ENCODE measurements at regions not wholly inside any gene's neighbourhood (a gene's known extent, or its start where the extent isn't known, plus 50 kb on each side); places are given as distances from the start of the nearest gene placed in this dataset.

- H3K27ac Mint-ChIP-seq, result no peak overlapping the region
- no peaks in the 10 kb centered on the region for H3K36me3 Mint-ChIP-seq (ENCODE audit: insufficient read depth)
- peaks cover 5 to 11% of the 10 kb centered on the region in 2 donors for H3K27me3 Mint-ChIP-seq
- H3K9me3 Mint-ChIP-seq, result no peaks in the 10 kb centered on the region
- no peak for ATAC-seq (replicated peaks)
- H3K4me1 Mint-ChIP-seq (ENCODE audit: low read depth in 2 of 2), result no peaks in the 10 kb centered on the region
- H3K4me3 Mint-ChIP-seq, result no peak overlapping the region
- no peak for DNase-seq
Observed at GRCh38 chr2:204061241-204061640, 124.7 kb downstream of the ICOS start.

- H3K36me3 Mint-ChIP-seq (ENCODE audit: insufficient read depth), result no peaks in the 10 kb centered on the region
- no peak overlapping the region for H3K4me3 Mint-ChIP-seq
- DNase-seq, result no peak
- H3K4me1 Mint-ChIP-seq (ENCODE audit: low read depth in 2 of 2), result no peaks in the 10 kb centered on the region
- ATAC-seq (replicated peaks), result no peak
- H3K9me3 Mint-ChIP-seq, result no peaks in the 10 kb centered on the region
- no peak overlapping the region for H3K27ac Mint-ChIP-seq
- H3K27me3 Mint-ChIP-seq, result peaks cover 5 to 18% of the 10 kb centered on the region in 2 donors
Observed at GRCh38 chr2:204064119-204064518, 127.6 kb downstream of the ICOS start.

- no peaks in the 10 kb centered on the region for H3K9me3 Mint-ChIP-seq
- peaks cover 11 to 18% of the 10 kb centered on the region in 2 donors for H3K27me3 Mint-ChIP-seq
- H3K4me1 Mint-ChIP-seq (ENCODE audit: low read depth in 2 of 2), result no peaks in the 10 kb centered on the region
- no peaks in the 10 kb centered on the region for H3K36me3 Mint-ChIP-seq (ENCODE audit: insufficient read depth)
- H3K27ac Mint-ChIP-seq, result no peak overlapping the region
- DNase-seq (no peak), ATAC-seq (replicated peaks) (no peak)
- H3K4me3 Mint-ChIP-seq, result no peak overlapping the region
Observed at GRCh38 chr2:204065566-204065965, 129.0 kb downstream of the ICOS start.

GRCh38 chr2:204066051-204066450 is 129.5 kb downstream of the ICOS start:
- Mint-ChIP-seq H3K4me1 (ENCODE audit: low read depth in 2 of 2) (no peaks in the 10 kb centered on the region), H3K9me3 (no peaks in the 10 kb centered on the region), H3K27me3 (peaks cover 11 to 18% of the 10 kb centered on the region in 2 donors), H3K4me3 (no peak overlapping the region), H3K36me3 (ENCODE audit: insufficient read depth) (no peaks in the 10 kb centered on the region), H3K27ac (no peak overlapping the region)
- no peak for DNase-seq
- no peak for ATAC-seq (replicated peaks)

GRCh38 chr2:204069804-204070203 is 133.2 kb downstream of the ICOS start:
- Mint-ChIP-seq H3K27me3 (peaks cover 21 to 26% of the 10 kb centered on the region in 2 donors), H3K4me3 (no peak overlapping the region), H3K36me3 (ENCODE audit: insufficient read depth) (no peaks in the 10 kb centered on the region), H3K9me3 (no peaks in the 10 kb centered on the region), H3K27ac (no peak overlapping the region), H3K4me1 (ENCODE audit: low read depth in 2 of 2) (no peaks in the 10 kb centered on the region)
- ATAC-seq (replicated peaks) (no peak), DNase-seq (no peak)

- Mint-ChIP-seq H3K36me3 (ENCODE audit: insufficient read depth) (no peaks in the 10 kb centered on the region), H3K4me3 (no peak overlapping the region), H3K27ac (no peak overlapping the region), H3K27me3 (peaks cover 8 to 21% of the 10 kb centered on the region in 2 donors), H3K9me3 (no peaks in the 10 kb centered on the region), H3K4me1 (ENCODE audit: low read depth in 2 of 2) (no peaks in the 10 kb centered on the region)
- ATAC-seq (replicated peaks) (peak; percentile 48), DNase-seq (peak; percentile 23 to 38 (median 32))
Observed at GRCh38 chr2:204072443-204073324, 136.1 kb downstream of the ICOS start.

GRCh38 chr2:204074456-204074855 is 137.9 kb downstream of the ICOS start:
- Mint-ChIP-seq H3K27ac (no peak overlapping the region), H3K4me1 (ENCODE audit: low read depth in 2 of 2) (no peaks in the 10 kb centered on the region), H3K9me3 (no peaks in the 10 kb centered on the region), H3K4me3 (no peak overlapping the region), H3K36me3 (ENCODE audit: insufficient read depth) (no peaks in the 10 kb centered on the region), H3K27me3 (peaks cover 8 to 21% of the 10 kb centered on the region in 2 donors)
- no peak for ATAC-seq (replicated peaks)
- no peak for DNase-seq

GRCh38 chr2:204078003-204078698 is 141.6 kb downstream of the ICOS start:
- Mint-ChIP-seq H3K9me3 (no peaks in the 10 kb centered on the region), H3K36me3 (ENCODE audit: insufficient read depth) (no peaks in the 10 kb centered on the region), H3K4me3 (no peak overlapping the region), H3K27ac (no peak overlapping the region), H3K4me1 (ENCODE audit: low read depth in 2 of 2) (no peaks in the 10 kb centered on the region), H3K27me3 (peaks cover 17 to 19% of the 10 kb centered on the region in 2 donors)
- DNase-seq (no peak), ATAC-seq (replicated peaks) (no peak)

- Mint-ChIP-seq H3K9me3 (no peaks in the 10 kb centered on the region), H3K27ac (no peak overlapping the region), H3K27me3 (peaks cover 15 to 21% of the 10 kb centered on the region in 2 donors), H3K4me1 (ENCODE audit: low read depth in 2 of 2) (no peaks in the 10 kb centered on the region), H3K4me3 (no peak overlapping the region), H3K36me3 (ENCODE audit: insufficient read depth) (no peaks in the 10 kb centered on the region)
- DNase-seq (no peak), ATAC-seq (replicated peaks) (no peak)
Observed at GRCh38 chr2:204081487-204082425, 145.2 kb downstream of the ICOS start.

- no peaks in the 10 kb centered on the region for H3K4me1 Mint-ChIP-seq (ENCODE audit: low read depth in 2 of 2)
- DNase-seq (no peak), ATAC-seq (replicated peaks) (no peak)
- H3K36me3 Mint-ChIP-seq (ENCODE audit: insufficient read depth), result no peaks in the 10 kb centered on the region
- no peak overlapping the region for H3K27ac Mint-ChIP-seq
- no peak overlapping the region for H3K4me3 Mint-ChIP-seq
- peaks cover 21 to 27% of the 10 kb centered on the region in 2 donors for H3K27me3 Mint-ChIP-seq
- H3K9me3 Mint-ChIP-seq, result no peaks in the 10 kb centered on the region
Observed at GRCh38 chr2:204086167-204086566, 149.6 kb downstream of the ICOS start.

- no peak overlapping the region for H3K27ac Mint-ChIP-seq
- H3K27me3 Mint-ChIP-seq, result peaks cover 14 to 16% of the 10 kb centered on the region in 2 donors
- no peak for DNase-seq
- H3K36me3 Mint-ChIP-seq (ENCODE audit: insufficient read depth), result no peaks in the 10 kb centered on the region
- ATAC-seq (replicated peaks), result no peak
- no peak overlapping the region for H3K4me3 Mint-ChIP-seq
- no peaks in the 10 kb centered on the region for H3K9me3 Mint-ChIP-seq
- no peaks in the 10 kb centered on the region for H3K4me1 Mint-ChIP-seq (ENCODE audit: low read depth in 2 of 2)
Observed at GRCh38 chr2:204089105-204089504, 152.5 kb downstream of the ICOS start.

GRCh38 chr2:204089574-204089973 is 153.0 kb downstream of the ICOS start:
- DNase-seq, result no peak
- H3K4me1 Mint-ChIP-seq (ENCODE audit: low read depth in 2 of 2), result no peaks in the 10 kb centered on the region
- peaks cover 13% of the 10 kb centered on the region in 2 donors for H3K27me3 Mint-ChIP-seq
- H3K36me3 Mint-ChIP-seq (ENCODE audit: insufficient read depth), result no peaks in the 10 kb centered on the region
- no peak overlapping the region for H3K27ac Mint-ChIP-seq
- no peak overlapping the region for H3K4me3 Mint-ChIP-seq
- no peaks in the 10 kb centered on the region for H3K9me3 Mint-ChIP-seq
- ATAC-seq (replicated peaks), result no peak

- no peak overlapping the region for H3K27ac Mint-ChIP-seq
- no peaks in the 10 kb centered on the region for H3K4me1 Mint-ChIP-seq (ENCODE audit: low read depth in 2 of 2)
- no peak overlapping the region for H3K4me3 Mint-ChIP-seq
- no peaks in the 10 kb centered on the region for H3K36me3 Mint-ChIP-seq (ENCODE audit: insufficient read depth)
- ATAC-seq (replicated peaks) (no peak), DNase-seq (no peak)
- no peaks in the 10 kb centered on the region for H3K9me3 Mint-ChIP-seq
- peaks cover 8% of the 10 kb centered on the region in 2 donors for H3K27me3 Mint-ChIP-seq
Observed at GRCh38 chr2:204090021-204090420, 153.5 kb downstream of the ICOS start.

Measured in effector memory CD8-positive, alpha-beta T cell (primary cell).